ENCODE measurements at regions not wholly inside any gene's neighbourhood (a gene's known extent, or its start where the extent isn't known, plus 50 kb on each side); places are given as distances from the start of the nearest gene placed in this dataset.

GRCh38 chr14:87081004-87081403, 912.0 kb downstream of the GALC start:
- no peaks in the 10 kb centered on the region for H3K9me2 ChIP-seq (ENCODE audit: insufficient read depth, low read length)

GRCh38 chr14:87080146-87080545, 912.8 kb downstream of the GALC start:
- Histone ChIP-seq H3K9me3 (ENCODE audit: low read length) (no peaks in the 10 kb centered on the region), H3K9me2 (ENCODE audit: insufficient read depth, low read length) (no peaks in the 10 kb centered on the region), H3K4me3 (ENCODE audit: low read length) (no peak overlapping the region), H4K20me1 (ENCODE audit: insufficient read depth) (no peaks in the 10 kb centered on the region), H3K27ac (ENCODE audit: low read length) (no peak overlapping the region), H3K36me3 (ENCODE audit: insufficient read depth, low read length) (no peaks in the 10 kb centered on the region), H2AFZ (ENCODE audit: low read depth, low read length) (no peak overlapping the region), H3K79me2 (replicated peaks; ENCODE audit: insufficient read depth, low read length) (no peaks in the 10 kb centered on the region), H3K4me2 (ENCODE audit: low read length) (no peak overlapping the region), H3F3A (ENCODE audit: insufficient read depth, low read length, poor library complexity, severe bottlenecking) (no peaks in the 10 kb centered on the region), H3K27me3 (ENCODE audit: insufficient read depth, low read depth, low read length) (no peaks in the 10 kb centered on the region), H3K9ac (ENCODE audit: low read length) (no peak overlapping the region)
- no peak for TF ChIP-seq EZH2 (IDR thresholded peaks at IDR 0.05; ENCODE audit: borderline replicate concordance, insufficient read depth, low read length, poor library complexity, severe bottlenecking)
- no peak for TF ChIP-seq REST (IDR thresholded peaks at IDR 0.05; ENCODE audit: borderline replicate concordance)
- TF ChIP-seq POLR2AphosphoS5 (IDR thresholded peaks at IDR 0.05): no peak
- TF ChIP-seq TAF1 (IDR thresholded peaks at IDR 0.05; ENCODE audit: low read depth): no peak
- TF ChIP-seq EP300 (conservative IDR thresholded peaks at IDR 0.05; ENCODE audit: poor library complexity, severe bottlenecking): no peak
- no peak for TF ChIP-seq RAD21 (conservative IDR thresholded peaks at IDR 0.05)
- no peak for TF ChIP-seq MXI1 (conservative IDR thresholded peaks at IDR 0.05; ENCODE audit: poor library complexity, severe bottlenecking)
- no peak for TF ChIP-seq SMC3 (conservative IDR thresholded peaks at IDR 0.05; ENCODE audit: poor library complexity)

More at GRCh38 chr14:87081004-87081403, 912.0 kb downstream of the GALC start:
- no peaks in the 10 kb centered on the region for H3F3A ChIP-seq (ENCODE audit: insufficient read depth, low read length, poor library complexity, severe bottlenecking)
- no peaks in the 10 kb centered on the region for H4K20me1 ChIP-seq (ENCODE audit: insufficient read depth)
- H3K9ac ChIP-seq (ENCODE audit: low read length): no peak overlapping the region
- TF ChIP-seq RAD21 (conservative IDR thresholded peaks at IDR 0.05): no peak
- no peak for TF ChIP-seq EP300 (conservative IDR thresholded peaks at IDR 0.05; ENCODE audit: poor library complexity, severe bottlenecking)
- no peak for TF ChIP-seq MXI1 (conservative IDR thresholded peaks at IDR 0.05; ENCODE audit: poor library complexity, severe bottlenecking)
- TF ChIP-seq POLR2AphosphoS5 (IDR thresholded peaks at IDR 0.05): no peak
- TF ChIP-seq REST (IDR thresholded peaks at IDR 0.05; ENCODE audit: borderline replicate concordance): no peak
- no peak for TF ChIP-seq SMC3 (conservative IDR thresholded peaks at IDR 0.05; ENCODE audit: poor library complexity)
- no peak for TF ChIP-seq CTCF (IDR thresholded peaks at IDR 0.05; ENCODE audit: poor library complexity, severe bottlenecking)
- no peak for TF ChIP-seq EZH2 (IDR thresholded peaks at IDR 0.05; ENCODE audit: borderline replicate concordance, insufficient read depth, low read length, poor library complexity, severe bottlenecking)
- TF ChIP-seq TAF1 (IDR thresholded peaks at IDR 0.05; ENCODE audit: low read depth): no peak
- no peak overlapping the region for H3K27ac ChIP-seq (ENCODE audit: low read length)
- H3K9me3 ChIP-seq (ENCODE audit: low read length): no peaks in the 10 kb centered on the region
- no peaks in the 10 kb centered on the region for H3K36me3 ChIP-seq (ENCODE audit: insufficient read depth, low read length)
- no peak overlapping the region for H3K4me2 ChIP-seq (ENCODE audit: low read length)
- H2AFZ ChIP-seq (ENCODE audit: low read depth, low read length): no peak overlapping the region
- H3K27me3 ChIP-seq (ENCODE audit: insufficient read depth, low read depth, low read length): no peaks in the 10 kb centered on the region
- no peaks in the 10 kb centered on the region for H3K79me2 ChIP-seq (replicated peaks; ENCODE audit: insufficient read depth, low read length)
- H3K4me3 ChIP-seq (ENCODE audit: low read length): no peak overlapping the region
